AG04450 (cell line): ENCODE measurements at regions not wholly inside any gene's neighbourhood (a gene's known extent, or its start where the extent isn't known, plus 50 kb on each side); places are given as distances from the start of the nearest gene placed in this dataset.

Experiments used
- CTCF ChIA-PET: fragments of 300-600, 350-600 bp; formaldehyde crosslinking; extraction: SDS; loops from one replicate; lab custom pipeline; 2022; ENCODE audit warnings: antibody characterized with exemption, inconsistent platforms; lab: Charles Lee
- POLR2A ChIA-PET: fragments of 350-600 bp; formaldehyde crosslinking; extraction: SDS; loops from one replicate; lab custom pipeline; 2021; ENCODE audit warnings: antibody characterized with exemption, inconsistent platforms; lab: Yijun Ruan, JAX
- DNase-seq: peaks from one replicate; pipeline ENCODE4 v3.0.0-alpha.2; 2011; ENCODE audit warnings: low read depth, low spot score
- H3K27ac ChIP-seq: one replicate; pipeline ENCODE4 v1.5.1; 2012; ENCODE audit warnings: low read depth, low read length, control low read depth
- H3K27me3 ChIP-seq: one replicate; pipeline ENCODE4 v1.6.0; 2012; ENCODE audit warnings: low read length; ENCODE audit not compliant: control insufficient read depth, insufficient read depth
- H3K4me3 ChIP-seq: 2 replicates; pipeline ENCODE4 v1.5.1; 2011; ENCODE audit warnings: mild to moderate bottlenecking, low read depth, low read length, control low read depth
- H3K9me3 ChIP-seq: 2 replicates; pipeline ENCODE4 v1.5.1; 2012; ENCODE audit warnings: low read length; ENCODE audit not compliant: control insufficient read depth, insufficient read depth
- CTCF ChIP-seq: IDR thresholded peaks from 2 replicates; pipeline ENCODE4 v1.5.1; 2011; ENCODE audit warnings: low read depth, low read length, control low read depth, inconsistent platforms

GRCh38 chr4:11609751-11610150 lies 181.1 kb upstream of the HS3ST1 start:
- Histone ChIP-seq H3K27me3 (no peaks in the 10 kb centered on the region), H3K27ac (no peak overlapping the region), H3K4me3 (no peak overlapping the region), H3K9me3 (no peaks in the 10 kb centered on the region)
- ChIA-PET CTCF (no interaction called here), POLR2A (no interaction called here)
- DNase-seq: no peak
- TF ChIP-seq CTCF: no peak

- no peak overlapping the region for H3K4me3 ChIP-seq
- POLR2A ChIA-PET: no interaction called here
- no peaks in the 10 kb centered on the region for H3K27me3 ChIP-seq
- H3K27ac ChIP-seq: no peak overlapping the region
- TF ChIP-seq CTCF: no peak
- H3K9me3 ChIP-seq: no peaks in the 10 kb centered on the region
- DNase-seq: no peak
- CTCF ChIA-PET: no interaction called here
Measured at GRCh38 chr4:11608992-11609391, 180.3 kb upstream of the HS3ST1 start.

GRCh38 chr4:11606078-11606477 lies 177.4 kb upstream of the HS3ST1 start:
- Histone ChIP-seq H3K27ac (no peak overlapping the region), H3K9me3 (no peaks in the 10 kb centered on the region), H3K4me3 (no peak overlapping the region), H3K27me3 (no peaks in the 10 kb centered on the region)
- CTCF ChIA-PET: no interaction called here
- no peak for DNase-seq
- no peak for TF ChIP-seq CTCF
- POLR2A ChIA-PET: no interaction called here

DNA sequence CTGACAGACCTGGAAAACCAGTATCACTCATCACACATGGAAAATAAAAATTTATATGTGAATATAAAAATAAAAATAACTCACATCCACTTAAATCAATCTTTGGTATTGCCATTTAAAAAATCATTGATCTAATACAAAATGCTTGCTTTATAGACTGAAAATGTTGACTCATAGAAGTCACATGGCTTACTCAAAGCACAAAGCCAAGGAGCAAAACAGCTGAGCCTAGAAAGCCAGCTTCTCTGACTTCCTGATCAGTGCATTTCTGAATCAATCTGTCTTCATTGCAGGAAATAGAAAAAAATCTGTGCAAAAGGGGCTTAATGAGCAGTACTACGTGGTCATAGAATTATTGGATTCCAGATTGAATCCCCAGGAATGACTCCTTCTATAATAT lies 176.9 kb upstream of the HS3ST1 start:
- POLR2A ChIA-PET: no interaction called here
- H3K27ac ChIP-seq: no peak overlapping the region
- CTCF ChIA-PET: no interaction called here
- no peaks in the 10 kb centered on the region for H3K9me3 ChIP-seq
- no peak for DNase-seq
- H3K27me3 ChIP-seq: no peaks in the 10 kb centered on the region
- no peak for TF ChIP-seq CTCF
- no peak overlapping the region for H3K4me3 ChIP-seq

- no peaks in the 10 kb centered on the region for H3K9me3 ChIP-seq
- DNase-seq: no peak
- POLR2A ChIA-PET: no interaction called here
- no peak overlapping the region for H3K27ac ChIP-seq
- H3K27me3 ChIP-seq: no peaks in the 10 kb centered on the region
- CTCF ChIA-PET: interaction anchor here (1.5 kb wide), 1 partner anchor 9 kb away, joined by 3 read pairs; no protein-coding TSS in a partner anchor
- H3K4me3 ChIP-seq: no peak overlapping the region
- no peak for TF ChIP-seq CTCF
Measured at GRCh38 chr4:11604821-11605220, 176.1 kb upstream of the HS3ST1 start.
